T-cell (primary cell): ENCODE measurements at regions not wholly inside any gene's neighbourhood (a gene's known extent, or its start where the extent isn't known, plus 50 kb on each side); places are given as distances from the start of the nearest gene placed in this dataset.
"Not testable (repeated sequence)": the region's sequence is repeated elsewhere in the genome, so short reads cannot be mapped to it uniquely, and the experiment has no call there.

ENCODE experiments used
- ATAC-seq, 4 experiments: fragments of 200-7000 bp in 3 of 4; fragments of 150-1000 bp in 1 of 4; cut with Tn5 transposase; replicated peaks in 1 of 4; 1 replicate in 3 of 4; 2 replicates in 1 of 4; pipeline ENCODE4 v1.10.0; 2021; ENCODE audit warnings: moderate library complexity in 3 of 4, mild to moderate bottlenecking in 2 of 4, moderate number of reproducible peaks in 1 of 4
- CTCF ChIA-PET, 2 donors: fragments of 300-600 bp; sonication (Branson Sonifier 250); formaldehyde crosslinking; loops; one replicate each; lab custom pipeline; 2022; ENCODE audit warnings: antibody characterized with exemption in 2 of 2; lab: Charles Lee
- POLR2A ChIA-PET, 2 donors: fragments of 300-600 bp; sonication (Branson Sonifier 250); formaldehyde crosslinking; loops; one replicate each; lab custom pipeline; 2022; ENCODE audit warnings: antibody characterized with exemption in 2 of 2; lab: Charles Lee
- DNase-seq, 35 experiments: peaks; one replicate each; pipeline versions ENCODE4 v3.0.0 to v3.0.0-alpha.2; 2013 to 2023
- H3K27ac ChIP-seq: one replicate; pipeline ENCODE4 v1.5.1; 2013; ENCODE audit warnings: low read length
- H3K27me3 ChIP-seq, 2 experiments: replicated peaks in 1 of 2; 1 replicate in 1 of 2; 2 replicates in 1 of 2; pipeline versions ENCODE4 v1.6.1 to v1.7.0; 2013; ENCODE audit warnings: low read length in 1 of 2, mixed read lengths in 1 of 2; ENCODE audit not compliant: control insufficient read depth in 2 of 2, insufficient read depth in 2 of 2; ENCODE audit errors: extremely low read depth in 1 of 2
- H3K36me3 ChIP-seq, 2 donors: 1 replicate in 1 of 2; 2 replicates in 1 of 2; pipeline versions ENCODE4 v1.6.1 to v1.7.0; 2013; ENCODE audit warnings: low read length in 1 of 2; ENCODE audit not compliant: control insufficient read depth in 2 of 2, insufficient read depth in 1 of 2; ENCODE audit errors: extremely low read depth in 1 of 2
- H3K4me1 ChIP-seq, 2 experiments: 1 replicate in 1 of 2; 2 replicates in 1 of 2; pipeline versions ENCODE4 v1.6.1 to v1.7.0; 2013; ENCODE audit warnings: low read length in 2 of 2, mixed read lengths in 1 of 2; ENCODE audit not compliant: insufficient read depth in 2 of 2, control insufficient read depth in 1 of 2; ENCODE audit errors: extremely low read depth in 1 of 2
- H3K4me3 ChIP-seq, 2 donors: 1 replicate in 1 of 2; 2 replicates in 1 of 2; pipeline versions ENCODE4 v1.5.1 to v1.7.0; 2013; ENCODE audit warnings: mild to moderate bottlenecking in 2 of 2, low read length in 1 of 2, moderate library complexity in 1 of 2; ENCODE audit not compliant: control insufficient read depth in 1 of 2; ENCODE audit errors: extremely low read depth in 1 of 2
- H3K9me3 ChIP-seq: 2 replicates; pipeline ENCODE4 v1.7.0; 2013
- H3K27ac Mint-ChIP-seq, 2 donors: one replicate each; pipeline ENCODE4 v1.8.0; 2020 to 2021; ENCODE audit warnings: mild to moderate bottlenecking in 2 of 2, mixed read lengths in 2 of 2
- H3K27me3 Mint-ChIP-seq, 2 donors: one replicate each; pipeline ENCODE4 v1.8.0; 2021 to 2022; ENCODE audit warnings: mixed read lengths in 2 of 2
- H3K36me3 Mint-ChIP-seq: one replicate; pipeline ENCODE4 v1.8.0; 2021; ENCODE audit warnings: mixed read lengths
- H3K4me1 Mint-ChIP-seq, 3 donors: one replicate each; pipeline ENCODE4 v1.8.0; 2020 to 2022; ENCODE audit warnings: mixed read lengths in 3 of 3, mild to moderate bottlenecking in 1 of 3
- H3K4me3 Mint-ChIP-seq, 3 donors: one replicate each; pipeline ENCODE4 v1.8.0; 2020 to 2022; ENCODE audit warnings: mild to moderate bottlenecking in 3 of 3, mixed read lengths in 3 of 3, moderate library complexity in 3 of 3
- H3K9me3 Mint-ChIP-seq, 3 donors: one replicate each; pipeline ENCODE4 v1.8.0; 2020 to 2022; ENCODE audit warnings: mixed read lengths in 3 of 3
- WGBS: methylation state at CpG from one replicate; pipeline ENCODE4 v1.1.5; 2013; ENCODE audit warnings: missing lambda C conversion rate; ENCODE audit not compliant: insufficient coverage; 5-methylcytosine and 5-hydroxymethylcytosine counted together

GRCh38 chr2:94622113-94622618, 249.1 kb upstream of the TEKT4 start:
- no peak overlapping the region for H3K27ac ChIP-seq
- 80% methylated on average over 27 of the region's 39 CpGs for WGBS

GRCh38 chr2:94628953-94629352, 242.3 kb upstream of the TEKT4 start:
- WGBS, result no CpG with 5 or more reads among the region's 1 CpG
- ATAC-seq, H3K27ac ChIP-seq, H3K9me3 Mint-ChIP-seq, H3K4me1 Mint-ChIP-seq, POLR2A ChIA-PET, H3K4me3 Mint-ChIP-seq, H3K9me3 ChIP-seq, H3K36me3 Mint-ChIP-seq, H3K36me3 ChIP-seq, CTCF ChIA-PET, H3K4me1 ChIP-seq, H3K27me3 ChIP-seq, H3K4me3 ChIP-seq, DNase-seq, H3K27me3 Mint-ChIP-seq, H3K27ac Mint-ChIP-seq: not testable (repeated sequence)

More at GRCh38 chr2:94622113-94622618, 249.1 kb upstream of the TEKT4 start:
- ATAC-seq (no peak), DNase-seq (no peak)
- Histone ChIP-seq H3K36me3 (no peaks in the 10 kb centered on the region), H3K9me3 (no peaks in the 10 kb centered on the region), H3K27me3 (no peaks in the 10 kb centered on the region), H3K4me3 (no peak overlapping the region), H3K4me1 (no peaks in the 10 kb centered on the region)
- Mint-ChIP-seq H3K4me1 (no peaks in the 10 kb centered on the region), H3K9me3 (no peaks in the 10 kb centered on the region), H3K27ac (no peak overlapping the region), H3K36me3 (no peaks in the 10 kb centered on the region), H3K27me3 (peaks cover 6 to 17% of the 10 kb centered on the region in 2 donors), H3K4me3 (no peak overlapping the region)
- ChIA-PET CTCF (no interaction called here), POLR2A (no interaction called here)

GRCh38 chr2:94641397-94641796, 229.8 kb upstream of the TEKT4 start:
- H3K27me3 ChIP-seq, ATAC-seq, H3K27ac Mint-ChIP-seq, H3K36me3 Mint-ChIP-seq, H3K4me1 Mint-ChIP-seq, H3K36me3 ChIP-seq, H3K27me3 Mint-ChIP-seq, H3K9me3 ChIP-seq, CTCF ChIA-PET, H3K4me1 ChIP-seq, POLR2A ChIA-PET, H3K27ac ChIP-seq, H3K4me3 ChIP-seq, H3K9me3 Mint-ChIP-seq, DNase-seq, H3K4me3 Mint-ChIP-seq: not testable (repeated sequence)
- WGBS, result no CpG with 5 or more reads among the region's 2 CpGs

DNA sequence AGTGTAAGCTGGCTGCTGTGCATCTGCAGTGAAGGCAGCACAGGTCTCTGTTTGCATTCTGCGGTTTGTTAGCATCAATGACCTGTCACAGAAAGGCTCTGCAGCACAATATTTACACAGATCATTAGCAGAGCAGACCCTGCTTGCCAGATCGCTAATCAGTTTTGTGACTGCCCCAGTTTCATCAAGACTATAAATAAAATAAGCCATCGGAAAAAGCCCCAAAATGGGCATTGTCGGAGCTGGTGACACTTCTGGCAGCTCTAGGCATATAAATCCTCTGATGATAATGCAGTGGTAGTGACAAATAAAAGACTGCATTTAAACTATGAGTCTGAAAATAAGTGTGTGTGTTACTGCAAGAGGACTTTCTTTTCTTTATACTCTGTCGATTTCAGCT, 219.1 kb upstream of the TEKT4 start:
- H3K4me1 ChIP-seq, ATAC-seq, H3K9me3 Mint-ChIP-seq, CTCF ChIA-PET, H3K9me3 ChIP-seq, H3K27me3 ChIP-seq, H3K4me3 Mint-ChIP-seq, DNase-seq, POLR2A ChIA-PET, H3K27ac ChIP-seq, H3K4me1 Mint-ChIP-seq, H3K36me3 Mint-ChIP-seq, H3K4me3 ChIP-seq, H3K36me3 ChIP-seq, H3K27ac Mint-ChIP-seq, H3K27me3 Mint-ChIP-seq: not testable (repeated sequence)
- WGBS, result no CpG with 5 or more reads among the region's 5 CpGs

DNA sequence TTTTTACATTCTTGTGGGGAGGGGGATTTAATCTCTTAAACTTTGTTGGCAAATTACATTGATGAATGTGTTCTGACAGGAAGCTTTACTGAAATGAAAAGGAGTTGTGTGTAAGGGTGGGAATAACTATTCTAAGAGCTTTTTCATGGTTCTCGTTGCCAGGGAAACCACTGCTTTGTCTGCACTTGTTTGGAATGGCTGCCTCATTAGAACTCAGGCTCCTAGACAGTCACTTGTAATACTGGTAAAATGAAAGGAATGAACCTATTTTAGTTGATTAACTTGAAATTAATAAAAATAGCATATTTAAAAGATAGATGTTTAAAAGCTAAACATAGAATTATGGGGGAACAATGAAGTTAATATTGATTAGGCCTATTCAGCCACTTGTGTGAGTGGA, 201.4 kb upstream of the TEKT4 start:
- H3K4me3 ChIP-seq, result not testable (repeated sequence)

DNA sequence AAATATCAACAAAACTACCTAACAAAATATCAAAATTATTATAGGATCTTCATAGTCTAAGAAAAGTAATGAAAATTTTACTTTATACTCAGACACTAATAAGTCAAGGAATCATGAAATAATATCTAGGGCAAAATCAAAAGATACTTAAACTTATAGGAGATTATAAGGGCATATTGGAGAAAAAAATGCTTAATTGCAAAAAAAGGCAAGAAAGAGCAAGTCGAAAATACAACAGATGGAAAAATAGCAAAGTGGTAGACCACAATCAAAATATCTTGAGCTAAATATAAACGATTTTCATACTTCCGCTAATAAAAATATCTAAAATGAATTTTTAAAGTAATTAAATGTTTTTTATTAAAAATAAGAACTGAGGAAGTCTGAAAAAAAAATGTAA, 177.0 kb upstream of the TEKT4 start:
- POLR2A ChIA-PET, H3K36me3 ChIP-seq, ATAC-seq, H3K4me1 Mint-ChIP-seq, H3K4me3 ChIP-seq, H3K9me3 Mint-ChIP-seq, H3K4me3 Mint-ChIP-seq, CTCF ChIA-PET, H3K4me1 ChIP-seq, H3K27ac ChIP-seq, H3K27me3 Mint-ChIP-seq, H3K27me3 ChIP-seq, H3K9me3 ChIP-seq, DNase-seq, H3K27ac Mint-ChIP-seq, H3K36me3 Mint-ChIP-seq: not testable (repeated sequence)
- WGBS, result no CpG with 5 or more reads among the region's 3 CpGs

More for the DNA sequence above, 201.4 kb upstream of the TEKT4 start:
- WGBS, result no CpG with 5 or more reads among the region's 1 CpG
- DNase-seq, ATAC-seq, H3K36me3 ChIP-seq, H3K27me3 Mint-ChIP-seq, H3K36me3 Mint-ChIP-seq, H3K4me3 Mint-ChIP-seq, H3K4me1 Mint-ChIP-seq, CTCF ChIA-PET, H3K27me3 ChIP-seq, H3K4me1 ChIP-seq, H3K9me3 ChIP-seq, H3K27ac Mint-ChIP-seq, POLR2A ChIA-PET, H3K27ac ChIP-seq, H3K9me3 Mint-ChIP-seq: not testable (repeated sequence)

- WGBS, result no CpG with 5 or more reads among the region's 2 CpGs
- CTCF ChIA-PET, result not testable (repeated sequence)
Observed at GRCh38 chr2:94708982-94709381, 162.2 kb upstream of the TEKT4 start.

More at GRCh38 chr2:94708982-94709381, 162.2 kb upstream of the TEKT4 start:
- DNase-seq, H3K4me3 ChIP-seq, H3K27ac ChIP-seq, H3K4me3 Mint-ChIP-seq, H3K36me3 Mint-ChIP-seq, H3K27me3 ChIP-seq, H3K27me3 Mint-ChIP-seq, H3K27ac Mint-ChIP-seq, H3K9me3 ChIP-seq, H3K4me1 Mint-ChIP-seq, ATAC-seq, H3K36me3 ChIP-seq, POLR2A ChIA-PET, H3K4me1 ChIP-seq: not testable (repeated sequence)
- H3K9me3 Mint-ChIP-seq, result peaks cover 0 to 14% (median 8%) of the 10 kb centered on the region in 3 donors
